Liver (tissue), 8 donors: ENCODE measurements at regions not wholly inside any gene's neighbourhood (a gene's known extent, or its start where the extent isn't known, plus 50 kb on each side); places are given as distances from the start of the nearest gene placed in this dataset.

Experiments
- DNase-seq: peaks from one replicate; pipeline ENCODE4 v3.0.0-alpha.2; 2017; ENCODE audit warnings: low spot score
- H3K27ac ChIP-seq, 2 donors: one replicate each; pipeline ENCODE4 v1.7.0; 2013; ENCODE audit warnings: inconsistent platforms in 2 of 2, low read length in 2 of 2, control low read depth in 1 of 2, low read depth in 1 of 2, mild to moderate bottlenecking in 1 of 2
- H3K27me3 ChIP-seq, 4 donors: one replicate each; pipeline versions ENCODE4 v1.6.1 to v1.7.0; 2013; ENCODE audit warnings: low read length in 3 of 4, inconsistent platforms in 1 of 4, mild to moderate bottlenecking in 1 of 4, moderate library complexity in 1 of 4; ENCODE audit not compliant: control insufficient read depth in 4 of 4, insufficient read depth in 4 of 4
- H3K36me3 ChIP-seq, 4 donors: one replicate each; pipeline versions ENCODE4 v1.6.1 to v1.7.0; 2013; ENCODE audit warnings: low read length in 3 of 4, mild to moderate bottlenecking in 3 of 4, low read depth in 1 of 4, moderate library complexity in 1 of 4; ENCODE audit not compliant: control insufficient read depth in 4 of 4, insufficient read depth in 3 of 4
- H3K4me1 ChIP-seq, 4 donors: one replicate each; pipeline versions ENCODE4 v1.6.1 to v1.7.0; 2013; ENCODE audit warnings: low read length in 3 of 4, mild to moderate bottlenecking in 3 of 4, moderate library complexity in 1 of 4; ENCODE audit not compliant: control insufficient read depth in 4 of 4, insufficient read depth in 4 of 4
- H3K4me3 ChIP-seq, 3 donors: one replicate each; pipeline versions ENCODE4 v1.6.1 to v1.7.0; 2013; ENCODE audit warnings: low read length in 3 of 3, control low read depth in 1 of 3, low read depth in 1 of 3, mild to moderate bottlenecking in 1 of 3
- H3K9ac ChIP-seq, 2 donors: one replicate each; pipeline ENCODE4 v1.7.0; 2013; ENCODE audit warnings: low read length in 2 of 2, mild to moderate bottlenecking in 2 of 2, moderate library complexity in 2 of 2, control low read depth in 1 of 2, low read depth in 1 of 2
- H3K9me3 ChIP-seq, 4 donors: one replicate each; pipeline versions ENCODE4 v1.6.1 to v1.7.0; 2013; ENCODE audit warnings: low read length in 3 of 4; ENCODE audit not compliant: control insufficient read depth in 4 of 4
- ATF3 ChIP-seq: IDR thresholded peaks from 2 replicates; pipeline ENCODE4 v1.6.1; 2016; ENCODE audit warnings: antibody characterized with exemption
- CTCF ChIP-seq: fragments of 150-350 bp; IDR thresholded peaks from 2 replicates; pipeline ENCODE4 v1.5.1; 2017; ENCODE audit warnings: improper control_type of control experiment, low read depth, low read length; ENCODE audit not compliant: missing input control
- EGR1 ChIP-seq, 2 donors: IDR thresholded peaks; 2 replicates each; pipeline ENCODE4 v1.6.1; 2016 to 2018; ENCODE audit warnings: antibody characterized with exemption in 2 of 2, low read depth in 2 of 2
- FOXA1 ChIP-seq: IDR thresholded peaks from 2 replicates; pipeline ENCODE4 v1.6.1; 2016; ENCODE audit warnings: antibody characterized with exemption
- FOXA2 ChIP-seq: IDR thresholded peaks from 2 replicates; pipeline ENCODE4 v1.6.1; 2016; ENCODE audit warnings: antibody characterized with exemption
- GABPA ChIP-seq, 2 donors: IDR thresholded peaks in 1 of 2; conservative IDR thresholded peaks in 1 of 2; 2 replicates each; pipeline ENCODE4 v1.6.1; 2016; ENCODE audit warnings: antibody characterized with exemption in 2 of 2, mild to moderate bottlenecking in 1 of 2, moderate library complexity in 1 of 2
- HNF4A ChIP-seq, 2 donors: conservative IDR thresholded peaks; 2 replicates each; pipeline ENCODE4 v1.6.1; 2016; ENCODE audit warnings: antibody characterized with exemption in 2 of 2, mild to moderate bottlenecking in 2 of 2
- HNF4G ChIP-seq: IDR thresholded peaks from 2 replicates; pipeline ENCODE4 v1.6.1; 2016; ENCODE audit warnings: antibody characterized with exemption
- JUND ChIP-seq, 2 donors: IDR thresholded peaks; 2 replicates each; pipeline ENCODE4 v1.6.1; 2016; ENCODE audit warnings: antibody characterized with exemption in 2 of 2
- MAX ChIP-seq: IDR thresholded peaks from 2 replicates; pipeline ENCODE4 v1.6.1; 2016; ENCODE audit warnings: antibody characterized with exemption
- NR2F2 ChIP-seq: IDR thresholded peaks from 2 replicates; pipeline ENCODE4 v1.6.1; 2016; ENCODE audit warnings: antibody characterized with exemption
- RAD21 ChIP-seq, 2 donors: IDR thresholded peaks; 2 replicates each; pipeline ENCODE4 v1.6.1; 2016; ENCODE audit warnings: antibody characterized with exemption in 2 of 2, mild to moderate bottlenecking in 2 of 2
- REST ChIP-seq: IDR thresholded peaks from 2 replicates; pipeline ENCODE4 v1.6.1; 2016; ENCODE audit warnings: antibody characterized with exemption, mild to moderate bottlenecking
- RXRA ChIP-seq, 2 donors: IDR thresholded peaks; 2 replicates each; pipeline ENCODE4 v1.6.1; 2017 to 2018; ENCODE audit warnings: antibody characterized with exemption in 2 of 2, mild to moderate bottlenecking in 1 of 2
- SP1 ChIP-seq: IDR thresholded peaks from 2 replicates; pipeline ENCODE4 v1.6.1; 2018; ENCODE audit warnings: antibody characterized with exemption, mild to moderate bottlenecking
- TAF1 ChIP-seq: conservative IDR thresholded peaks from 2 replicates; pipeline ENCODE4 v1.6.1; 2016; ENCODE audit warnings: antibody characterized with exemption, mild to moderate bottlenecking
- YY1 ChIP-seq: IDR thresholded peaks from 2 replicates; pipeline ENCODE4 v1.6.1; 2016; ENCODE audit warnings: antibody characterized with exemption, mild to moderate bottlenecking
- ZBTB33 ChIP-seq: IDR thresholded peaks from 2 replicates; pipeline ENCODE4 v1.6.1; 2016; ENCODE audit warnings: antibody characterized with exemption
- WGBS: extraction: QIAGEN DNeasy Blood & Tissue Kit; methylation state at CpG from one replicate; pipeline ENCODE4 v1.1.7; 2013; 5-methylcytosine and 5-hydroxymethylcytosine counted together
- donor health status: healthy.
- donor health status: healthy.
- donor health status: healthy.
- donor health status: healthy.
- donor health status: healthy.

GRCh38 chr2:19709553-19709952, 192.2 kb downstream of the TTC32 start:
- DNase-seq, result no peak
- H3K9me3 ChIP-seq, result no peaks in the 10 kb centered on the region
- 61% methylated on average over 2 of the region's 2 CpGs for WGBS
- H3K27ac ChIP-seq, result no peak overlapping the region
- no peaks in the 10 kb centered on the region for H3K4me1 ChIP-seq
- no peak for TF ChIP-seq RXRA (IDR thresholded peaks at IDR 0.05)
- no peak for TF ChIP-seq YY1
- TF ChIP-seq FOXA1, result no peak
- no peak for TF ChIP-seq MAX
- no peak for TF ChIP-seq SP1
- TF ChIP-seq JUND (IDR thresholded peaks at IDR 0.05), result no peak
- no peak for TF ChIP-seq GABPA (IDR thresholded peaks at IDR 0.05 in 1 of 2, conservative IDR thresholded peaks at IDR 0.05 in 1 of 2)
- TF ChIP-seq HNF4G, result no peak
- TF ChIP-seq TAF1, result no peak
- TF ChIP-seq RAD21 (IDR thresholded peaks at IDR 0.05), result no peak
- TF ChIP-seq CTCF, result no peak
- TF ChIP-seq NR2F2, result no peak
- TF ChIP-seq ZBTB33, result no peak
- TF ChIP-seq EGR1 (IDR thresholded peaks at IDR 0.05; ENCODE audit: low read depth in 2 of 2), result no peak
- TF ChIP-seq ATF3, result no peak
- TF ChIP-seq HNF4A (conservative IDR thresholded peaks at IDR 0.05), result no peak
- no peak for TF ChIP-seq FOXA2
- no peak for TF ChIP-seq REST
- H3K4me3 ChIP-seq, result no peak overlapping the region
- H3K27me3 ChIP-seq, result no peaks in the 10 kb centered on the region
- H3K9ac ChIP-seq, result no peak overlapping the region
- H3K36me3 ChIP-seq, result no peaks in the 10 kb centered on the region
